PC-3 (cell line): ENCODE measurements at regions not wholly inside any gene's neighbourhood (a gene's known extent, or its start where the extent isn't known, plus 50 kb on each side); places are given as distances from the start of the nearest gene placed in this dataset.

ENCODE experiments used
- EZH2 ChIP-seq: fragments of 300-600 bp; sonication (generic); IDR thresholded peaks from one replicate; pipeline ENCODE4 v1.6.1; 2017; ENCODE audit warnings: antibody characterized with exemption, mild to moderate bottlenecking, low read length; ENCODE audit not compliant: unreplicated experiment
- TF ChIP-seq, protein P1 (sequence below): fragments of 300-600 bp; sonication (generic); conservative IDR thresholded peaks from 2 replicates; pipeline ENCODE4 v1.5.1; 2017; ENCODE audit warnings: antibody characterized with exemption, low read depth, mild to moderate bottlenecking, low read length

GRCh38 chr9:28542928-28543327, 969.6 kb upstream of the C9orf72 start:
- TF ChIP-seq, protein P1, sequence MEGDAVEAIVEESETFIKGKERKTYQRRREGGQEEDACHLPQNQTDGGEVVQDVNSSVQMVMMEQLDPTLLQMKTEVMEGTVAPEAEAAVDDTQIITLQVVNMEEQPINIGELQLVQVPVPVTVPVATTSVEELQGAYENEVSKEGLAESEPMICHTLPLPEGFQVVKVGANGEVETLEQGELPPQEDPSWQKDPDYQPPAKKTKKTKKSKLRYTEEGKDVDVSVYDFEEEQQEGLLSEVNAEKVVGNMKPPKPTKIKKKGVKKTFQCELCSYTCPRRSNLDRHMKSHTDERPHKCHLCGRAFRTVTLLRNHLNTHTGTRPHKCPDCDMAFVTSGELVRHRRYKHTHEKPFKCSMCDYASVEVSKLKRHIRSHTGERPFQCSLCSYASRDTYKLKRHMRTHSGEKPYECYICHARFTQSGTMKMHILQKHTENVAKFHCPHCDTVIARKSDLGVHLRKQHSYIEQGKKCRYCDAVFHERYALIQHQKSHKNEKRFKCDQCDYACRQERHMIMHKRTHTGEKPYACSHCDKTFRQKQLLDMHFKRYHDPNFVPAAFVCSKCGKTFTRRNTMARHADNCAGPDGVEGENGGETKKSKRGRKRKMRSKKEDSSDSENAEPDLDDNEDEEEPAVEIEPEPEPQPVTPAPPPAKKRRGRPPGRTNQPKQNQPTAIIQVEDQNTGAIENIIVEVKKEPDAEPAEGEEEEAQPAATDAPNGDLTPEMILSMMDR: no peak
- no peak for TF ChIP-seq EZH2
